Bronchial epithelial cell (primary cell): ENCODE measurements at regions not wholly inside any gene's neighbourhood (a gene's known extent, or its start where the extent isn't known, plus 50 kb on each side); places are given as distances from the start of the nearest gene placed in this dataset.

Experiments used
- DNase-seq: peaks from one replicate; pipeline ENCODE4 v3.0.0-alpha.2; 2010; ENCODE audit warnings: low read depth
- FAIRE-seq: peaks from 2 replicates; lab custom pipeline; 2011; peaks lifted over from hg19 to GRCh38; lab: Jason Lieb, UNC
- H3K27me3 ChIP-seq: 2 replicates; pipeline ENCODE4 v1.5.1; 2011; ENCODE audit warnings: low read length; ENCODE audit not compliant: control insufficient read depth, insufficient read depth
- H3K36me3 ChIP-seq: 2 replicates; pipeline ENCODE4 v1.5.1; 2011; ENCODE audit warnings: low read length; ENCODE audit not compliant: control insufficient read depth, insufficient read depth
- H3K4me3 ChIP-seq: 2 replicates; pipeline ENCODE4 v1.5.1; 2011; ENCODE audit warnings: mild to moderate bottlenecking, low read depth, low read length, control low read depth
- CTCF ChIP-seq: IDR thresholded peaks from 2 replicates; pipeline ENCODE4 v1.5.1; 2011; ENCODE audit warnings: mild to moderate bottlenecking, moderate library complexity, low read length, control low read depth, inconsistent platforms; ENCODE audit not compliant: insufficient read depth, severe bottlenecking

GRCh38 chr12:90321369-90321768 is 612.7 kb upstream of the ATP2B1 start:
- no peak for TF ChIP-seq CTCF
- FAIRE-seq (no peak), DNase-seq (no peak)
- H3K4me3 ChIP-seq: no peak overlapping the region
- no peaks in the 10 kb centered on the region for H3K27me3 ChIP-seq
- H3K36me3 ChIP-seq: no peaks in the 10 kb centered on the region

- no peak for TF ChIP-seq CTCF
- FAIRE-seq (no peak), DNase-seq (no peak)
- H3K36me3 ChIP-seq: no peaks in the 10 kb centered on the region
- H3K4me3 ChIP-seq: no peak overlapping the region
- H3K27me3 ChIP-seq: no peaks in the 10 kb centered on the region
Observed at GRCh38 chr12:90311561-90311960, 602.9 kb upstream of the ATP2B1 start.

- FAIRE-seq: no peak
- no peak for TF ChIP-seq CTCF
- peak; percentile 63 for DNase-seq
- Histone ChIP-seq H3K36me3 (no peaks in the 10 kb centered on the region), H3K4me3 (no peak overlapping the region), H3K27me3 (no peaks in the 10 kb centered on the region)
Observed at GRCh38 chr12:90305379-90305778, 596.7 kb upstream of the ATP2B1 start.

- no peaks in the 10 kb centered on the region for H3K36me3 ChIP-seq
- H3K27me3 ChIP-seq: no peaks in the 10 kb centered on the region
- no peak for TF ChIP-seq CTCF
- FAIRE-seq (no peak), DNase-seq (peak; percentile 20)
- H3K4me3 ChIP-seq: no peak overlapping the region
Observed at GRCh38 chr12:90304231-90304630, 595.6 kb upstream of the ATP2B1 start.

GRCh38 chr12:90303771-90304170 is 595.1 kb upstream of the ATP2B1 start:
- DNase-seq (peak; percentile 9), FAIRE-seq (no peak)
- H3K27me3 ChIP-seq: no peaks in the 10 kb centered on the region
- H3K36me3 ChIP-seq: no peaks in the 10 kb centered on the region
- H3K4me3 ChIP-seq: no peak overlapping the region
- TF ChIP-seq CTCF: no peak

- H3K4me3 ChIP-seq: no peak overlapping the region
- FAIRE-seq (no peak), DNase-seq (no peak)
- no peaks in the 10 kb centered on the region for H3K36me3 ChIP-seq
- no peak for TF ChIP-seq CTCF
- H3K27me3 ChIP-seq: no peaks in the 10 kb centered on the region
Observed at GRCh38 chr12:90301561-90302133, 593.0 kb upstream of the ATP2B1 start.
